ENCODE measurements at regions not wholly inside any gene's neighbourhood (a gene's known extent, or its start where the extent isn't known, plus 50 kb on each side); places are given as distances from the start of the nearest gene placed in this dataset.

- Mint-ChIP-seq H3K27ac (no peak overlapping the region), H3K27me3 (ENCODE audit: low read depth in 3 of 3) (peaks cover 0 to 4% (median 2%) of the 10 kb centered on the region in 3 donors), H3K9me3 (peaks cover 4 to 19% (median 10%) of the 10 kb centered on the region in 7 donors), H3K4me1 (no peaks in the 10 kb centered on the region), H3K4me3 (no peak overlapping the region), H3K36me3 (no peaks in the 10 kb centered on the region)
- no peak for TF ChIP-seq CTCF (IDR thresholded peaks at IDR 0.05)
- Histone ChIP-seq H3K4me1 (ENCODE audit: control insufficient read depth in 1 of 2, insufficient read depth in 2 of 2, low read length in 2 of 2) (no peaks in the 10 kb centered on the region), H3K4me3 (replicated peaks in 1 of 3; ENCODE audit: low read depth in 2 of 3, low read length in 3 of 3) (no peak overlapping the region), H3K9me3 (replicated peaks in 1 of 2; ENCODE audit: control insufficient read depth in 1 of 2, insufficient read depth in 1 of 2, low read length in 2 of 2) (peaks cover 0 to 5% of the 10 kb centered on the region in 2 donors), H3K27ac (ENCODE audit: low read depth in 1 of 2, low read length in 2 of 2) (no peak overlapping the region), H3K4me2 (replicated peaks; ENCODE audit: extremely low read depth, low read length, poor library complexity, severe bottlenecking) (no peak overlapping the region), H3K27me3 (ENCODE audit: control insufficient read depth in 2 of 2, insufficient read depth in 2 of 2, low read length in 2 of 2) (no peaks in the 10 kb centered on the region), H2AFZ (ENCODE audit: insufficient read depth, low read depth, low read length, poor library complexity, severe bottlenecking) (no peak overlapping the region), H3K9ac (ENCODE audit: insufficient read depth, low read length, poor library complexity, severe bottlenecking) (no peak overlapping the region), H4K20me1 (ENCODE audit: insufficient read depth, low read length) (no peaks in the 10 kb centered on the region), H3K79me2 (ENCODE audit: insufficient read depth, low read length) (no peaks in the 10 kb centered on the region), H3K36me3 (replicated peaks in 1 of 2; ENCODE audit: control insufficient read depth in 1 of 2, insufficient read depth in 2 of 2, low read length in 2 of 2) (no peaks in the 10 kb centered on the region)
- WGBS (ENCODE audit: insufficient coverage), result no CpG with 5 or more reads among the region's 1 CpG
- no peak for DNase-seq
- intact Hi-C loops (cut with micrococcal nuclease), result no loop called here
These were observed 276.3 kb downstream of the GAS1 start for GRCh38 chr9:86671018-86671417.

GRCh38 chr9:86670536-86670935, 276.8 kb downstream of the GAS1 start:
- Histone ChIP-seq H3K27ac (ENCODE audit: low read depth in 1 of 2, low read length in 2 of 2) (no peak overlapping the region), H3K9me3 (replicated peaks in 1 of 2; ENCODE audit: control insufficient read depth in 1 of 2, insufficient read depth in 1 of 2, low read length in 2 of 2) (peaks cover 0 to 5% of the 10 kb centered on the region in 2 donors), H2AFZ (ENCODE audit: insufficient read depth, low read depth, low read length, poor library complexity, severe bottlenecking) (no peak overlapping the region), H3K79me2 (ENCODE audit: insufficient read depth, low read length) (no peaks in the 10 kb centered on the region), H4K20me1 (ENCODE audit: insufficient read depth, low read length) (no peaks in the 10 kb centered on the region), H3K36me3 (replicated peaks in 1 of 2; ENCODE audit: control insufficient read depth in 1 of 2, insufficient read depth in 2 of 2, low read length in 2 of 2) (no peaks in the 10 kb centered on the region), H3K4me2 (replicated peaks; ENCODE audit: extremely low read depth, low read length, poor library complexity, severe bottlenecking) (no peak overlapping the region), H3K4me1 (ENCODE audit: control insufficient read depth in 1 of 2, insufficient read depth in 2 of 2, low read length in 2 of 2) (no peaks in the 10 kb centered on the region), H3K27me3 (ENCODE audit: control insufficient read depth in 2 of 2, insufficient read depth in 2 of 2, low read length in 2 of 2) (no peaks in the 10 kb centered on the region), H3K9ac (ENCODE audit: insufficient read depth, low read length, poor library complexity, severe bottlenecking) (no peak overlapping the region), H3K4me3 (replicated peaks in 1 of 3; ENCODE audit: low read depth in 2 of 3, low read length in 3 of 3) (no peak overlapping the region)
- Mint-ChIP-seq H3K9me3 (peaks cover 4 to 19% (median 10%) of the 10 kb centered on the region in 7 donors), H3K4me3 (no peak overlapping the region), H3K27me3 (ENCODE audit: low read depth in 3 of 3) (peaks cover 0 to 4% (median 2%) of the 10 kb centered on the region in 3 donors), H3K36me3 (no peaks in the 10 kb centered on the region), H3K27ac (no peak overlapping the region), H3K4me1 (no peaks in the 10 kb centered on the region)
- TF ChIP-seq CTCF (IDR thresholded peaks at IDR 0.05), result no peak
- intact Hi-C loops (cut with micrococcal nuclease), result no loop called here
- DNase-seq, result no peak
- no CpG with 5 or more reads among the region's 4 CpGs for WGBS (ENCODE audit: insufficient coverage)

All from CD14-positive monocyte (primary cell).